Osteoblast (primary cell): ENCODE measurements at regions not wholly inside any gene's neighbourhood (a gene's known extent, or its start where the extent isn't known, plus 50 kb on each side); places are given as distances from the start of the nearest gene placed in this dataset.

Experiments
- DNase-seq: peaks from one replicate; pipeline ENCODE4 v3.0.0; 2011; ENCODE audit warnings: low spot score, mixed read lengths; ENCODE audit not compliant: insufficient read length; ENCODE audit errors: missing footprints
- H2AFZ ChIP-seq: 2 replicates; pipeline ENCODE4 v1.6.0; 2011; ENCODE audit warnings: mild to moderate bottlenecking, low read length
- H3K27ac ChIP-seq: 2 replicates; pipeline ENCODE4 v1.5.1; 2011; ENCODE audit warnings: mild to moderate bottlenecking, low read depth, low read length, moderate library complexity
- H3K27me3 ChIP-seq: 2 replicates; pipeline ENCODE4 v1.6.0; 2012; ENCODE audit warnings: mild to moderate bottlenecking, control low read depth, inconsistent platforms, low read length, moderate library complexity; ENCODE audit not compliant: insufficient read depth
- H3K36me3 ChIP-seq: 2 replicates; pipeline ENCODE4 v1.5.1; 2011; ENCODE audit warnings: mild to moderate bottlenecking, low read length, control low read depth, moderate library complexity; ENCODE audit not compliant: insufficient read depth
- H3K4me1 ChIP-seq: 2 replicates; pipeline ENCODE4 v1.5.1; 2011; ENCODE audit warnings: mild to moderate bottlenecking, low read length, control low read depth, moderate library complexity; ENCODE audit not compliant: insufficient read depth
- H3K4me2 ChIP-seq: 2 replicates; pipeline ENCODE4 v1.6.0; 2011; ENCODE audit warnings: mild to moderate bottlenecking, low read length; ENCODE audit not compliant: insufficient read depth
- H3K4me3 ChIP-seq: fragments of 200-600 bp; sonication (generic); 3 replicates; pipeline ENCODE4 v1.5.1; 2012; ENCODE audit warnings: mild to moderate bottlenecking, low read length, inconsistent platforms; ENCODE audit not compliant: insufficient read depth
- H3K79me2 ChIP-seq: 2 replicates; pipeline ENCODE4 v1.6.0; 2012; ENCODE audit warnings: mild to moderate bottlenecking, low read length, control low read depth, inconsistent platforms; ENCODE audit not compliant: insufficient read depth
- H3K9me3 ChIP-seq: 2 replicates; pipeline ENCODE4 v1.5.1; 2011; ENCODE audit warnings: low read depth, low read length, control low read depth
- H4K20me1 ChIP-seq: 2 replicates; pipeline ENCODE4 v1.6.0; 2012; ENCODE audit warnings: mild to moderate bottlenecking, low read length, control low read depth; ENCODE audit not compliant: insufficient read depth
- CTCF ChIP-seq: IDR thresholded peaks from 2 replicates; pipeline ENCODE4 v1.5.1; 2011; ENCODE audit warnings: mild to moderate bottlenecking, low read depth, low read length, moderate library complexity; ENCODE audit errors: extremely low read depth

DNA sequence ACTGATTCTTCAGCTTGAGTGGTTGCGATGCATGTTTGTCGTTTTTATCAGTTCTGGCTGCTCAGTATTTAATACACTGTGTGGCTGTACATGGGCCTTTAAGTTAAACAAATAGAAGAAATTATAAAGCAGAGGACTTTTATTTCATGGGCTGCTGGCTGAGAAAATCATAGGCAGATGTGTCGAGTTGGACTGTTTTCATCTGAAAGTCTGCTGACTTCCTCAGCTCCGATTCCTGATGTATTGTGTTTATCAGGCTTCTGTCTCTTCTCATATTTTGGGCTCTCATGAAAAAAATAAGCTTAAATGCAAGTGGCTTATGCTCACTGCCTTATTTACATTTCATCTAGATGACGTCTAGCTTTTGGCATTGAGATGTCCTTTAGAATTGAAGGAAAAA, 129.5 kb upstream of the GGTLC1 start:
- no peak overlapping the region for H3K4me3 ChIP-seq
- H2AFZ ChIP-seq = no peak overlapping the region
- no peak for DNase-seq
- H3K79me2 ChIP-seq = no peaks in the 10 kb centered on the region
- no peaks in the 10 kb centered on the region for H3K36me3 ChIP-seq
- no peak overlapping the region for H3K27ac ChIP-seq
- no peaks in the 10 kb centered on the region for H4K20me1 ChIP-seq
- no peak overlapping the region for H3K4me2 ChIP-seq
- TF ChIP-seq CTCF = no peak
- H3K4me1 ChIP-seq = peaks cover 22% of the 10 kb centered on the region
- no peaks in the 10 kb centered on the region for H3K9me3 ChIP-seq
- H3K27me3 ChIP-seq = no peaks in the 10 kb centered on the region

GRCh38 chr20:24117383-24117782, 128.8 kb upstream of the GGTLC1 start:
- no peaks in the 10 kb centered on the region for H3K36me3 ChIP-seq
- TF ChIP-seq CTCF = no peak
- peaks cover 22% of the 10 kb centered on the region for H3K4me1 ChIP-seq
- peak; percentile 86 for DNase-seq
- no peaks in the 10 kb centered on the region for H3K9me3 ChIP-seq
- H3K4me2 ChIP-seq = no peak overlapping the region
- H3K4me3 ChIP-seq = no peak overlapping the region
- no peaks in the 10 kb centered on the region for H3K79me2 ChIP-seq
- no peak overlapping the region for H3K27ac ChIP-seq
- no peak overlapping the region for H2AFZ ChIP-seq
- no peaks in the 10 kb centered on the region for H4K20me1 ChIP-seq
- no peaks in the 10 kb centered on the region for H3K27me3 ChIP-seq

DNA sequence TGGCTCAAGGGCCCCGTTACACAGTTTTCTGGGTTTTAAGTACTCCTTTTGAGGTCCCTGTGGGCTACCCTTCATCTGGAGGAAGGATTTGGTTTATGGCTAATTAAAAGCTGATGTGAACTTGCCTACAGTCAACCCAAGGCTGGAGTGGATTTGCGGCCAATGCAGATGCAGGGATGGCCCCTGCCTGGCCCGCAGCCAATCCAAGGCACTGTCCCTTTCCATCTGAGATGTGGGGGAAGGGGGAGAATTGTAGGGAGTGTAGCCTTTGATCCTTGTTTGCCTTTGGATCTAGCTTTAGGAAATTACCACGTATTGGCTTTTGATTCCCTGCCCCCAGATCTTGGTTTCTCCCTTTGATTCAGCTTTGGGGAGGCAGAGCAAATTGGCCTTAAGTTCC, 128.0 kb upstream of the GGTLC1 start:
- Histone ChIP-seq H3K79me2 (no peaks in the 10 kb centered on the region), H3K4me2 (no peak overlapping the region), H3K4me1 (peaks cover 22% of the 10 kb centered on the region), H3K27ac (no peak overlapping the region), H3K36me3 (no peaks in the 10 kb centered on the region), H4K20me1 (no peaks in the 10 kb centered on the region), H3K27me3 (no peaks in the 10 kb centered on the region), H3K4me3 (no peak overlapping the region), H2AFZ (no peak overlapping the region), H3K9me3 (no peaks in the 10 kb centered on the region)
- no peak for DNase-seq
- no peak for TF ChIP-seq CTCF

- no peaks in the 10 kb centered on the region for H3K79me2 ChIP-seq
- TF ChIP-seq CTCF = no peak
- no peaks in the 10 kb centered on the region for H4K20me1 ChIP-seq
- H3K9me3 ChIP-seq = no peaks in the 10 kb centered on the region
- H3K4me3 ChIP-seq = no peak overlapping the region
- DNase-seq = no peak
- H3K4me1 ChIP-seq = peaks cover 4% of the 10 kb centered on the region
- no peak overlapping the region for H3K27ac ChIP-seq
- no peak overlapping the region for H2AFZ ChIP-seq
- no peaks in the 10 kb centered on the region for H3K36me3 ChIP-seq
- no peaks in the 10 kb centered on the region for H3K27me3 ChIP-seq
- H3K4me2 ChIP-seq = no peak overlapping the region
Measured at GRCh38 chr20:24112360-24112759, 123.8 kb upstream of the GGTLC1 start.
